ENCODE measurements at regions not wholly inside any gene's neighbourhood (a gene's known extent, or its start where the extent isn't known, plus 50 kb on each side); places are given as distances from the start of the nearest gene placed in this dataset.
"Not testable (repeated sequence)": the region's sequence is repeated elsewhere in the genome, so short reads cannot be mapped to it uniquely, and the experiment has no call there.

- DNase-seq (ENCODE audit: low read depth), result peak; percentile 74
Measured at GRCh38 chr5:17828681-17829080, 194.4 kb downstream of the TAF11L14 start.

DNA sequence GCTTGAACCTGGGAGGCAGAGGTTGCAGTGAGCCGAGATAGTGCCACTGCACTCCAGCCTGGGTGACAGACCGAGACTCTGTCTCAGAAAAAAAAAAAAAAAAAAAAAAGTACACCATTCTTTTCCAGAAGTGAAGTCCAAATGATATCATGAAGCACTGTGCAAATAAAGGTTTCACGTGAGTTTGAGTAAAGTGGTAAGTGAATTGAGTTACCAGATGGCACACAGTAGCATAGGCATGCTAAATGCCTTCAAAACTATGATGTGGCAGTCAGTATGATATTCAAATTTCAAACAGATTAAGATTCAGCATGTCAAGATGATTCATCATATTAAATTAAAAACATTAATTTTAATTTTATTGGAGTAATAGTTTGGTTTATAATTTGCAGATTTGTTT lies 195.2 kb downstream of the TAF11L14 start:
- DNase-seq (ENCODE audit: low read depth), result no peak

DNA sequence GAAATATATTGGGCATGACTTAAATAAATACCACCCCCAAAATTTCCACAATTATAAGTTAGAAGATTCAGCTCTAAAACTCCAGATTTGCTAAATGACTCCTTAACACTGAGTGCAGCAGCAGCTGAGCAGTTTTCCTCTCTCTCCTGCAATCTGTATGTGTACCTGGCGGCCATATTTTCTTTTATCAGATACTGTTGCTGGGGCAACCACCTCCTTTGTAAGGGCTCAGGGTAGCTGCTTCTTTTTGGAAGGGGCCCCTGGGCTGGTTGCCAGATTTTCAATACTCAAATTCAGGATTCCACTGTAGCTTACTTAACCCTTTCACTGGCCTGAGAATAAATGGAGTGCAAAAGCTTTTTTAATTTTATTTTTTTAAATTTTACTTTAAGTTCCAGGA lies 197.0 kb downstream of the TAF11L14 start:
- DNase-seq (ENCODE audit: low read depth), result no peak

DNA sequence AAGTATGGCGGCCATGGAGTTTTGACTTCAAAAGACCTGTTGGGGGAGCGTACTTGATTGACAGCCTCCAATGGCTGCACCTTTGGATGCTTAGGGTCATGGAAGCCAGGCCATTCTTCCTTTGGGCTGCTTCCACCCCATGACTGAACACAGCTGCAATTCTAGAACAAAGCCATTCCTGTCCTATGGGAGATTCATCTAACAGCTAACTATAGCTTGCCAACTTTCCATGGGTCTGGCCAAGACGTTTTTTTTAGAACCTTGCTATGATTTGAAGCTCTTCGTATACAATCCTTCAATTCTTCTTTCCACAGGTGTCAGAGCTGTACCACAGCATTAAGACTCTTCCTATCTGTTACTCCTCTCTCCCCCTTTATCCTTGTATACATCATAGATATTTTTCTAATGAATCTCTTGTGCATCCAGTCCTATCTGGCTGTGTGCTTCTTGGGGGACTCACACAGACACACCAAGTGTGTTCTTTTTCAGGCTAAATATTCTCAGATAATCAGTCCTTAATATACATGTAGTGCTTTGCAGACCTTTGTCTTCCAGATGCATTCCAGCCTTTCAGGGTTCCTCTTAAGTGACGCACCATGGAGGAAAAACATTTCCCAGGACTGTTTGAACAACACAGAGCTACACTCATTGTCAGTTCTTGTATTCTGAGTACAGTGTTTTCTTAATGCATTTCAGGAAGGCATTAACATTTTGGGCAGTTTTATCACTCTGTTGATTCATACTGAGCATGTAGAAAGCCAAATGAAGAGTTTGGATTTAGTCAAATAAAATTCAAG lies 198.9 kb downstream of the TAF11L14 start:
- no peak for DNase-seq (ENCODE audit: low read depth)

- DNase-seq (ENCODE audit: low read depth), result no peak
Measured at GRCh38 chr5:17837757-17838156, 203.5 kb downstream of the TAF11L14 start.

- DNase-seq (ENCODE audit: low read depth), result peak; percentile 41
Measured at GRCh38 chr5:17838469-17838868, 204.2 kb downstream of the TAF11L14 start.

DNA sequence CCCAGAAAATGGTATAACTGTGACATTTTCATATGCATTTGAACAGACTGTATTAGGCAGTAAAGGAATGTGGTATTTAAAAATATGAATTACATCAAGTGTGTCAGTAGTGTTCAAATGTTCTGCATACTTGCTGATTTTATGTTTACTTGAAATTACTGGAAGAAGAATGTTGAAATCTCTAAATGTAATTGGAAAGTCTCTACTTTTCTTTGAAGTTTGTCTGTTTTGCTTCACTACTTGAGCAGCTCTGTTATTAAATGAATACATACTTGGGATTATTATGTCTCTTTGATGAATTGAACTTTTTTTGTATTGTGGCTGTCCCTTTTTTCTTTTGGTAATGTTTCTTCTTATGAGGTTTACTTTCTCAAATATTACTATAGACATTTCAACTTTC lies 205.6 kb downstream of the TAF11L14 start:
- DNase-seq (ENCODE audit: low read depth), result peak; percentile 47

- DNase-seq (ENCODE audit: low read depth), result no peak
Measured at GRCh38 chr5:17846496-17846895, 212.2 kb downstream of the TAF11L14 start.

DNA sequence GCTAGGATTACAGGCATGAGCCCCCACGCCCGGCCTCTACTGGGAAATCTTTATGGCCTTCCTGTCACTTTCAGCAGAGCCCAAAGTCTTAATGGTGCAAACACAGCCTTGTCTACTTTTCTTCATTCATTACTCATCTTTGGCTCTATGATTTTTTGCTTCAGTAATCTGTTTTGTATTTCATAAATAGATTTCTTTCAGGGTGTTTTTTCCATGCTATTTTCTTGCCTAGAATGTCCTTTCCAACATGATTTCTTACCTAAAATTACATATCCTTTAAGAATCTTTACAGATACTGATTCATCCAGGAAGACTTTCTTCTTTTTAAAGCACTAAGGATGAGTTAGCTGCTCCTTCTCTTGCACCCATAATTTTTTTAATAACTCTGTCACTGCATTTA lies 213.0 kb downstream of the TAF11L14 start:
- no peak for DNase-seq (ENCODE audit: low read depth)

GRCh38 chr5:17852111-17852510 lies 217.9 kb downstream of the TAF11L14 start:
- no peak for DNase-seq (ENCODE audit: low read depth)

DNA sequence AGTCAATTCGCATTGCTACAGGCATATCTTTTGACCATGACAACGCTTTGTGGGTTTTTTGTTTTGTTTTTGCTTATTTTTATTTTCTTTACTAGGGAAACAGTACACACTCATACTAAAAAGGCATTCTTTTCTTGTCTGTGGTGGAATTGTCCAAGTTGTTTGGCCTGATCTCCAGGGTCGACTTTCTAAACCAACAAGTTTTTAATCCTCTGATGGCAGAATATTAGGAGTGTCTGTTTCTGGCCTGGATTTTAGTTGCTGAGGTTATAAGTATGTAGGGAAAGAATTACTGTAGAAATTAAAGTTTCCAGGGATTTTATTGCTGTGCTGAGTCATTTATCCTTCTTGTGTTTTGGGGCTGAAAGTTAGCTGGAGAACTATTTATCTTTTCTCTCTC lies 218.5 kb downstream of the TAF11L14 start:
- DNase-seq (ENCODE audit: low read depth), result no peak

- DNase-seq (ENCODE audit: low read depth), result no peak
Measured at GRCh38 chr5:17854901-17855300, 220.6 kb downstream of the TAF11L14 start.

GRCh38 chr5:17860660-17861315 lies 226.5 kb downstream of the TAF11L14 start:
- DNase-seq (ENCODE audit: low read depth), result peak; percentile 58

GRCh38 chr5:17864903-17865302 lies 230.6 kb downstream of the TAF11L14 start:
- not testable (repeated sequence) for DNase-seq (ENCODE audit: low read depth)

GRCh38 chr5:17865966-17866365 lies 231.7 kb downstream of the TAF11L14 start:
- DNase-seq (ENCODE audit: low read depth), result peak; percentile 54

DNA sequence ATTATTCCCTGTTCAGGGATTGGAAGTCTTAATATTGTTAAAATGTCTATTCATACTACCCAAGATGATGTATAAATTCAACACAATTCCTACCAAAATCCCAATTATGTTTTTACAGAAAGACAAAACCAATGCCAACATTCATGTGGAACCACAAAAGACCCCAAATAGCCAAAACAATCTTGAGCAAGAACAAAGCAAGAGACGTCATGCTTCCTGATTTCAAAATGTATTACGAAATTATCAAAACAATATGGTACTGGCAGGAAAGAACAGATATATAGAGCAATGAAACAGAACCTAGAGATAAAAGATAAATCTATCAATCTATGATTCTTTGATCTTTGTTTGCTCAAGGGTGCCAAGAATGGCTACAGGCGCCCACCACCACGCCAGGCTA lies 237.9 kb downstream of the TAF11L14 start:
- no peak for DNase-seq (ENCODE audit: low read depth)

GRCh38 chr5:17878541-17878940 lies 244.3 kb downstream of the TAF11L14 start:
- DNase-seq (ENCODE audit: low read depth), result peak; percentile 20

DNA sequence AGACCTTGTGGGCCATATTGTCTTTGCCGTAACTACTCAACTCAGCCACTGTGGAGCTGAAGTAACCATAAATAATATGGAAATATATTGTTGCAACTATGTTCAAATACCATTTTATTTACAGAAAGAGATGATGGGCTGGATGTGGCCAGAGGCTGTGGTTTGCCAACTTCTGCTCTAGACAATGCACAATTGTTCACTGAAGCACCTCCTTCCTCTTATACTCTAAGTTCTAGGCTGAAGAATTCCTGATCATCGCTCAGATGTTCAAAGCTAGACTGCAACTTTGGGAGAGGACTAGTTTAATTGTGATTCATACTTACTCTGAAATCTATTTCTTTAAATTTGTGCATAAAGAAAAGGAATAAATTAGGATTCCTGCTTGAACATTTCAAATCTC lies 245.0 kb downstream of the TAF11L14 start:
- peak; percentile 14 for DNase-seq (ENCODE audit: low read depth)

GRCh38 chr5:17880869-17881268 lies 246.6 kb downstream of the TAF11L14 start:
- DNase-seq (ENCODE audit: low read depth), result no peak

GRCh38 chr5:17882760-17883488 lies 248.7 kb downstream of the TAF11L14 start:
- DNase-seq (ENCODE audit: low read depth), result peak; percentile 37

- no peak for DNase-seq (ENCODE audit: low read depth)
Measured at GRCh38 chr5:17888155-17888554, 253.9 kb downstream of the TAF11L14 start.

GRCh38 chr5:17890501-17890900 lies 256.2 kb downstream of the TAF11L14 start:
- DNase-seq (ENCODE audit: low read depth), result no peak

DNA sequence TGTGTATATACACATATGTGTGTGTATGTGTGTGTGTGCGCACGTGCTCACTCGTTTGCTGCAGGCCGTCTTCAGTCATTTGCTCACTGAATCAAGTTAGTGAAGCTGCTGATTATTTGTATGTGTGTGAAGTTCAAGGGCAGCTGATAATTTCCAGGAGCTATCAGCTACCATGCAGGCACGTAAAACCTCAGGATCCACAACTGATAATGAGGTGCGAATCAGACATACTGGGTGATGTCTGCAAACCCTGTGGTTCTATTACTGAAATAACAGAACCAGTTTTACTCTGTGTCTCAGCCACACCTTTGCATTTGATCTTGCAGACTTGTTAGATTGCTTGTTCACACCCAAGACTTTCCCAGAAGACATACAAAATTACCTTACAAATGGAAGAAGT lies 257.6 kb downstream of the TAF11L14 start:
- DNase-seq (ENCODE audit: low read depth), result no peak

All from iris pigment epithelial cell (primary cell).